A549 (cell line): ENCODE measurements at regions not wholly inside any gene's neighbourhood (a gene's known extent, or its start where the extent isn't known, plus 50 kb on each side); places are given as distances from the start of the nearest gene placed in this dataset.

Experiments used
- ATAC-seq, 2 experiments: fragments of 200-7000 bp in 1 of 2; fragments of >200 bp in 1 of 2; cut with Nextera tagmentation in 1 of 2; cut with Tn5 transposase in 1 of 2; 3 replicates each; pipeline versions ENCODE4 v1.8.0 to v1.9.1; 2018 to 2020; ENCODE audit warnings: mild to moderate bottlenecking in 1 of 2, moderate library complexity in 1 of 2
- CTCF ChIA-PET: fragments of 300-600 bp; sonication (Branson Sonifier 250); formaldehyde crosslinking; extraction: SDS; loops from one replicate; lab custom pipeline; 2021; ENCODE audit warnings: antibody characterized with exemption, inconsistent platforms; lab: Yijun Ruan, JAX
- POLR2A ChIA-PET: fragments of 350-600 bp; formaldehyde crosslinking; extraction: SDS; loops from one replicate; lab custom pipeline; 2021; ENCODE audit warnings: antibody characterized with exemption, inconsistent platforms; lab: Yijun Ruan, JAX
- DNase-seq, 2 experiments: peaks; one replicate each; pipeline versions ENCODE4 v3.0.0 to v3.0.0-alpha.2; 2011 to 2016; ENCODE audit warnings: low read depth in 1 of 2, low spot score in 1 of 2
- FAIRE-seq: peaks from 2 replicates; lab custom pipeline; 2011; peaks lifted over from hg19 to GRCh38; lab: Jason Lieb, UNC
- H3K27ac ChIP-seq, 2 experiments: fragments of >200 bp; sonication (Bioruptor Twin); formaldehyde crosslinking; 3 replicates each; pipeline ENCODE4 v1.5.1; 2016 to 2017
- H3K4me1 ChIP-seq: fragments of >200 bp; sonication (Bioruptor Twin); formaldehyde crosslinking; 3 replicates; pipeline ENCODE4 v1.6.1; 2016
- H3K4me2 ChIP-seq: fragments of >200 bp; sonication (Bioruptor Twin); formaldehyde crosslinking; 3 replicates; pipeline ENCODE4 v1.6.1; 2016
- H3K4me3 ChIP-seq: fragments of >200 bp; sonication (Bioruptor Twin); formaldehyde crosslinking; 3 replicates; pipeline ENCODE4 v1.5.1; 2016
- H3K9me3 ChIP-seq: fragments of >200 bp; sonication (Bioruptor Twin); formaldehyde crosslinking; 3 replicates; pipeline ENCODE4 v1.6.1; 2016
- ATOH8 ChIP-seq: fragments of 250-450 bp; sonication (Bioruptor Pico); IDR thresholded peaks from 2 replicates; pipeline ENCODE4 v1.5.0; 2020; ENCODE audit warnings: low read depth, mild to moderate bottlenecking, moderate library complexity
- BHLHE40 ChIP-seq: IDR thresholded peaks from 2 replicates; pipeline ENCODE4 v1.6.1; 2012; ENCODE audit warnings: low read depth, low read length, inconsistent platforms
- CEBPB ChIP-seq, 2 experiments: fragments of >200 bp in 1 of 2; sonication (Bioruptor Twin) in 1 of 2; formaldehyde crosslinking in 1 of 2; IDR thresholded peaks; 2 replicates each; pipeline ENCODE4 v1.6.1; 2012 to 2016
- E2F6 ChIP-seq: IDR thresholded peaks from 2 replicates; pipeline ENCODE4 v1.6.1; 2012; ENCODE audit warnings: low read depth, borderline replicate concordance
- EHF ChIP-seq: fragments of 250-450 bp; sonication (Bioruptor Pico); IDR thresholded peaks from 2 replicates; pipeline ENCODE4 v1.5.0; 2020; ENCODE audit warnings: mild to moderate bottlenecking
- ELK1 ChIP-seq: fragments of 150-350 bp; IDR thresholded peaks from 2 replicates; pipeline ENCODE4 v1.6.1; 2014; ENCODE audit warnings: low read depth, mild to moderate bottlenecking, low read length
- ESRRA ChIP-seq: fragments of 150-350 bp; IDR thresholded peaks from 2 replicates; pipeline ENCODE4 v1.6.1; 2014; ENCODE audit warnings: mild to moderate bottlenecking, low read length, borderline replicate concordance
- FOSB ChIP-seq: fragments of 250-450 bp; sonication (Bioruptor Pico); IDR thresholded peaks from 2 replicates; pipeline ENCODE4 v1.5.0; 2020; ENCODE audit warnings: mild to moderate bottlenecking, moderate library complexity
- FOXS1 ChIP-seq: fragments of 250-450 bp; sonication (Bioruptor Pico); IDR thresholded peaks from 2 replicates; pipeline ENCODE4 v1.5.0; 2020; ENCODE audit warnings: mild to moderate bottlenecking, moderate library complexity
- GATA3 ChIP-seq: IDR thresholded peaks from 2 replicates; pipeline ENCODE4 v1.6.1; 2012; ENCODE audit warnings: borderline replicate concordance
- HDAC2 ChIP-seq: fragments of 200-600 bp; sonication (generic); IDR thresholded peaks from 2 replicates; pipeline ENCODE4 v1.6.1; 2016
- HES2 ChIP-seq: fragments of >200 bp; sonication (Bioruptor Twin); formaldehyde crosslinking; IDR thresholded peaks from 2 replicates; pipeline ENCODE4 v1.6.1; 2016
- HEYL ChIP-seq: fragments of 250-450 bp; sonication (Bioruptor Pico); IDR thresholded peaks from 2 replicates; pipeline ENCODE4 v1.8.0; 2021; ENCODE audit warnings: mild to moderate bottlenecking, moderate library complexity
- HOXA7 ChIP-seq: fragments of 250-450 bp; sonication (Bioruptor Pico); IDR thresholded peaks from 2 replicates; pipeline ENCODE4 v1.5.0; 2020; ENCODE audit warnings: mild to moderate bottlenecking, moderate library complexity
- HOXB13 ChIP-seq: fragments of 250-450 bp; sonication (Bioruptor Pico); IDR thresholded peaks from 2 replicates; pipeline ENCODE4 v1.5.0; 2020; ENCODE audit warnings: low read depth, mild to moderate bottlenecking, moderate library complexity
- HOXB5 ChIP-seq: fragments of 250-450 bp; sonication (Bioruptor Pico); IDR thresholded peaks from 2 replicates; pipeline ENCODE4 v1.5.0; 2020; ENCODE audit warnings: mild to moderate bottlenecking, moderate library complexity
- JUNB ChIP-seq: fragments of >200 bp; sonication (Bioruptor Twin); formaldehyde crosslinking; IDR thresholded peaks from 2 replicates; pipeline ENCODE4 v1.6.1; 2016
- KDM1A ChIP-seq: fragments of 200-600 bp; sonication (generic); IDR thresholded peaks from 2 replicates; pipeline ENCODE4 v1.6.1; 2016; ENCODE audit warnings: low read depth, mild to moderate bottlenecking
- MAZ ChIP-seq: fragments of 150-350 bp; IDR thresholded peaks from 2 replicates; pipeline ENCODE4 v1.6.1; 2014; ENCODE audit warnings: antibody characterized with exemption, low read depth, low read length, borderline replicate concordance
- NFE2L2 ChIP-seq: fragments of 150-350 bp; conservative IDR thresholded peaks from 2 replicates; pipeline ENCODE4 v1.6.1; 2014; ENCODE audit warnings: low read length
- NR3C1 ChIP-seq: fragments of >200 bp; sonication (Bioruptor Twin); formaldehyde crosslinking; IDR thresholded peaks from 3 replicates; pipeline ENCODE4 v1.6.1; 2017
- PHF8 ChIP-seq: fragments of 200-600 bp; sonication (generic); IDR thresholded peaks from 2 replicates; pipeline ENCODE4 v1.6.1; 2016; ENCODE audit warnings: low read depth, mild to moderate bottlenecking, antibody characterized with exemption, moderate library complexity, borderline replicate concordance
- POLR2A ChIP-seq: IDR thresholded peaks from 2 replicates; pipeline ENCODE4 v1.6.1; 2012; ENCODE audit warnings: mild to moderate bottlenecking, low read length
- RARB ChIP-seq: fragments of 250-450 bp; sonication (Bioruptor Pico); IDR thresholded peaks from 2 replicates; pipeline ENCODE4 v1.8.0; 2021; ENCODE audit warnings: mild to moderate bottlenecking, moderate library complexity
- REST ChIP-seq: fragments of 200-600 bp; sonication (generic); IDR thresholded peaks from 2 replicates; pipeline ENCODE4 v1.6.1; 2016; ENCODE audit warnings: antibody characterized with exemption, mild to moderate bottlenecking, moderate library complexity
- SMC3 ChIP-seq: fragments of >200 bp; sonication (Bioruptor Twin); formaldehyde crosslinking; IDR thresholded peaks from 3 replicates; pipeline ENCODE4 v1.6.1; 2018; ENCODE audit warnings: inconsistent platforms
- TFCP2L1 ChIP-seq: fragments of 250-450 bp; sonication (Bioruptor Pico); IDR thresholded peaks from 2 replicates; pipeline ENCODE4 v1.5.0; 2021; ENCODE audit warnings: mild to moderate bottlenecking
- TP53 ChIP-seq: fragments of 250-450 bp; sonication (Bioruptor Pico); IDR thresholded peaks from 2 replicates; pipeline ENCODE4 v1.5.0; 2021; ENCODE audit warnings: mild to moderate bottlenecking, moderate library complexity
- WGBS: methylation state at CpG from one replicate; pipeline ENCODE4 v1.1.6; 2017; ENCODE audit errors: missing lambda C conversion rate; 5-methylcytosine and 5-hydroxymethylcytosine counted together

GRCh38 chr5:1669276-1670155 is 130.1 kb downstream of the MRPL36 start:
- Histone ChIP-seq H3K27ac (no peak overlapping the region), H3K4me2 (no peak overlapping the region), H3K4me3 (no peak overlapping the region), H3K4me1 (peaks cover 4% of the 10 kb centered on the region; the same call in 2 of the 3 replicates), H3K9me3 (no peaks in the 10 kb centered on the region)
- ATAC-seq = peak in 1 of 2 experiments; percentile 44; a peak in 2 of 6 replicates
- ChIA-PET POLR2A (no interaction called here), CTCF (interaction anchor here (0.8 to 1.6 kb wide), 3 partner anchors 16 to 370 kb away, joined by 3 to 8 read pairs (median 5); no protein-coding TSS in a partner anchor)
- DNase-seq = no peak
- WGBS = 57% methylated on average over 10 of the region's 10 CpGs
- FAIRE-seq = no peak
- no peak for TF ChIP-seq KDM1A
- TF ChIP-seq HES2 = no peak
- no peak for TF ChIP-seq NR3C1
- peak; percentile 50; the same call in 1 of the 2 replicates for TF ChIP-seq REST

GRCh38 chr5:1668141-1668721 is 131.4 kb downstream of the MRPL36 start:
- CTCF ChIA-PET = interaction anchor here (0.7 to 1.6 kb wide), 4 partner anchors 15 to 147 kb away, joined by 3 to 8 read pairs (median 4); no protein-coding TSS in a partner anchor
- 54% methylated on average over 12 of the region's 23 CpGs for WGBS

GRCh38 chr5:1667648-1668140 is 131.9 kb downstream of the MRPL36 start:
- peaks cover 4% of the 10 kb centered on the region; the same call in 2 of the 3 replicates for H3K4me1 ChIP-seq
- ATAC-seq = peak in 1 of 2 experiments; percentile 10; a peak in 3 of 6 replicates
- H3K9me3 ChIP-seq = no peaks in the 10 kb centered on the region
- ChIA-PET POLR2A (no interaction called here), CTCF (interaction anchor here (0.7 to 1.6 kb wide), 3 partner anchors 14 to 147 kb away, joined by 4 to 8 read pairs (median 4); no protein-coding TSS in a partner anchor)
- H3K4me3 ChIP-seq = peak overlapping the region; percentile 41
- FAIRE-seq = no peak
- DNase-seq = no peak
- no peak for TF ChIP-seq EHF
- no peak for TF ChIP-seq POLR2A
- TF ChIP-seq GATA3 = no peak
- no peak for TF ChIP-seq HEYL
- TF ChIP-seq RARB (CRISPR knock-in tag) = no peak
- no peak for TF ChIP-seq PHF8
- TF ChIP-seq CEBPB (IDR thresholded peaks at IDR 0.05) = no peak
- TF ChIP-seq JUNB = no peak
- no peak for TF ChIP-seq HOXB13 (CRISPR knock-in tag)
- no peak for TF ChIP-seq BHLHE40
- no peak for TF ChIP-seq E2F6
- no peak for TF ChIP-seq FOXS1
- TF ChIP-seq ESRRA = no peak
- TF ChIP-seq NFE2L2 = no peak
- TF ChIP-seq TFCP2L1 = no peak
- no peak for TF ChIP-seq TP53 (CRISPR knock-in tag)
- no peak for TF ChIP-seq FOSB (CRISPR knock-in tag)
- no peak for TF ChIP-seq ELK1
- peak overlapping the region; percentile 92 for H3K4me2 ChIP-seq
- 18% methylated on average over 5 of the region's 38 CpGs for WGBS
- H3K27ac ChIP-seq = peak overlapping the region in 1 of 2 experiments; percentile 64; a peak in 2 of 6 replicates

More at GRCh38 chr5:1668141-1668721, 131.4 kb downstream of the MRPL36 start:
- no peaks in the 10 kb centered on the region for H3K9me3 ChIP-seq
- ATAC-seq (peak; percentile 22 to 63; a peak in 3 of 6 replicates), FAIRE-seq (no peak), DNase-seq (no peak)
- no peak for TF ChIP-seq HDAC2
- no peak for TF ChIP-seq HOXA7
- no peak for TF ChIP-seq MAZ
- no peak for TF ChIP-seq HOXB5 (CRISPR knock-in tag)
- no peak for TF ChIP-seq SMC3
- no peak for TF ChIP-seq ATOH8 (CRISPR knock-in tag)
- H3K27ac ChIP-seq = no peak overlapping the region
- POLR2A ChIA-PET = no interaction called here
- H3K4me3 ChIP-seq = no peak overlapping the region
- H3K4me2 ChIP-seq = no peak overlapping the region
- peaks cover 4% of the 10 kb centered on the region; the same call in 2 of the 3 replicates for H3K4me1 ChIP-seq
